ENCODE measurements at regions not wholly inside any gene's neighbourhood (a gene's known extent, or its start where the extent isn't known, plus 50 kb on each side); places are given as distances from the start of the nearest gene placed in this dataset.

DNA sequence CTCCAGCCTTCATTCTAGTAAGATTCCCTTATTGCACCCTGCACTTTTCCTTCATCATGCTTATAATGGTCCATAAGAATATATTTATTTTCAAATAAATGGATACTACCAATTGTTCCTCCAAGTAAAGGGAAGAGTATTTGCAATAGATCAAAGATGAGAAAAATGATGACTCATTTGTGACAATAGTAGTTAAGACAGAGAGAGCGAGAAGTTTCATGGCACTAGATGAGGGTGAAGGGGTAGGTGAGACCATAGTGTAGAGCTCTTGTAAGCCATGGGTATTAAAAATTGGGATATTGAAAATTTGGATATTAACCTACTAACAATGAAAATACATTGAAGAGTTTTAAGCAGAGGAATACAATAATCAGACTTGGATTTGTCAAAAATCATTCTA, 404.6 kb downstream of the EFNA5 start:
- Histone ChIP-seq H3K36me3 (ENCODE audit: control insufficient read depth in 2 of 2, insufficient read depth in 2 of 2, low read length in 2 of 2) (no peaks in the 10 kb centered on the region), H3K27ac (ENCODE audit: low read length) (no peak overlapping the region), H3K4me3 (ENCODE audit: low read length in 2 of 2) (no peak overlapping the region), H3K4me1 (ENCODE audit: control insufficient read depth, insufficient read depth, low read length) (no peaks in the 10 kb centered on the region), H3K27me3 (ENCODE audit: control insufficient read depth in 1 of 2, insufficient read depth in 2 of 2, low read length in 2 of 2) (no peaks in the 10 kb centered on the region), H3K9me3 (ENCODE audit: control insufficient read depth in 2 of 2, low read length in 2 of 2) (no peaks in the 10 kb centered on the region), H3K9ac (ENCODE audit: low read length in 2 of 2) (no peak overlapping the region)

DNA sequence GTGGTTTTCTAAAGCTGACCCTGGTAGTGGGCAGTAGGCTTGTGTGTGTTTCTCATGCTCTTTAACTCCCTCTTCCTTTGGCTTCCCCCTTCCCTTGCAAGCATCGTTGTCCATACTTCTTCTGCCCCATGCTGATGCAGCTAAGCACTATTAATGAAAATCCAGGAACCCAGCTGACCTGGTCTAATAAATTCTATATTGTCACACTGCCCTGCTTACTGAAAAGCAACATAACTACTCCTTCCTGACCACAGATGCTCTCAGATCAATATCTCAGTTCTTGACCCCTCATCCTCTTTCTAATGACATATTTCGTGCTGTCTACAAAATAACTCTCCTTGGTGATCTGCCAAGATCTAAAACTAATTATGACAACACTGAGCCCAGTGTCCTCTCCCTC, 405.5 kb downstream of the EFNA5 start:
- no peak overlapping the region for H3K4me3 ChIP-seq (ENCODE audit: low read length in 2 of 2)
- H3K27me3 ChIP-seq (ENCODE audit: control insufficient read depth in 1 of 2, insufficient read depth in 2 of 2, low read length in 2 of 2) = no peaks in the 10 kb centered on the region
- no peaks in the 10 kb centered on the region for H3K4me1 ChIP-seq (ENCODE audit: control insufficient read depth, insufficient read depth, low read length)
- no peaks in the 10 kb centered on the region for H3K36me3 ChIP-seq (ENCODE audit: control insufficient read depth in 2 of 2, insufficient read depth in 2 of 2, low read length in 2 of 2)
- H3K9ac ChIP-seq (ENCODE audit: low read length in 2 of 2) = no peak overlapping the region
- no peaks in the 10 kb centered on the region for H3K9me3 ChIP-seq (ENCODE audit: control insufficient read depth in 2 of 2, low read length in 2 of 2)
- no peak overlapping the region for H3K27ac ChIP-seq (ENCODE audit: low read length)

DNA sequence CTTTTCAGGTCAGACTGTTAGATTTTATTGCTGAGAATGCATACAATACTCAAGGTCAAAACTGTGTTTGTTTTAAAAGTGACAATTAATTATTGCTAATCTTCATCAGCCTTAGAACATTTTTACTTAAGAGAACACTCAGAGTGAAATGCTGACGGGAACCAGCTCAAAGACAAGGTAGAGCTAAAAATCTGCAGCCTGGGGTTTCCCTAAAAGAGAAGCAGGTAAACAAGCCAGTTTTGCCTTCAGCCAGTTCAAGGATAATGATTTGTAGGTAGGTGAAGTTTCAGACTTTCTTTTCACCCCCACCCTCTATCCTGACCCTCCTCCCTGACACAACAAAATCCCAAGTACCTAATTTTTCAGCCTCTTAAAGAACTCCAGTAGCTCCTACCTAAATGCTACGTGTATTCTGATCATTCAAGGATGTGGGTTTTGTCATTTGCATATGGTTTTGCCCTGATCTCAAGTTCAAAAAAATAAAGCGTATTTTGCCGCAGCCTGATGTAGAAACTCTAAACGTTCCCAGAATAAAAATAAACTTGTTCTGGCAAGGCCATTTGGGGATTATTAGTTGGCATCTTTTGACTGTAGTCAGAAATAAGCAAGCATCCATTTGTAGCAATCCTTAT, 407.2 kb downstream of the EFNA5 start:
- Histone ChIP-seq H3K27ac (ENCODE audit: low read length) (no peak overlapping the region), H3K9ac (ENCODE audit: low read length in 2 of 2) (no peak overlapping the region), H3K4me1 (ENCODE audit: control insufficient read depth, insufficient read depth, low read length) (no peaks in the 10 kb centered on the region), H3K27me3 (ENCODE audit: control insufficient read depth in 1 of 2, insufficient read depth in 2 of 2, low read length in 2 of 2) (no peaks in the 10 kb centered on the region), H3K9me3 (ENCODE audit: control insufficient read depth in 2 of 2, low read length in 2 of 2) (no peaks in the 10 kb centered on the region), H3K36me3 (ENCODE audit: control insufficient read depth in 2 of 2, insufficient read depth in 2 of 2, low read length in 2 of 2) (no peaks in the 10 kb centered on the region), H3K4me3 (ENCODE audit: low read length in 2 of 2) (no peak overlapping the region)

DNA sequence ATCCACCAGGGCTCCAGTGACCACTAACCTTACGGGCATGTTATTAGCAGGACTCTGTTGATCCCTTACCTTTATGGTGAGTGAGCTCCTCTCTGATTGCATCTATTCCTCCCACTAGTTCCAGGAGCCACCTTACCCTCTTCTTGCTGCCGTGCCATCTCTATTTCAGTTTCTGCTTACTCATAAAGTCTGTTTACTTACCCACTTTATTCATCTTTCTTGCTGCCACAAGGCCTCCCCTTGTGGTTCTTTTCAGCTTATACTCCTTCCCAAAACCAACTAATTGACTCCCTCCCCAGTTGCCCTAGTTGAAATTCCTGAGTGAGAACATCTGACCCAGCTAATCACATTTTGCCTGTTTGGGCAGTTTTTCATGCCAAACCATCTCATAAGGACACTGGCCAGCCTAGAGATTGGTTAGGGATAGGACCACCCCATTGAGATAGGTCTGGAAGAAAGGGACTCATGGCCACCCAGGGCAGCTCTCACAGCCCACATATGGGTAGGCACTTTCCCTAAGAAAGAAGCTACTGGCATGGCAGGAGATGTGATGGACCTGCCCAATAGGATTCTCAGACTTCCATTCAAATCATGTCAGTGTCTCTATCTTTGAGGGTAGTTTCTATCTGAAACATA, 412.7 kb downstream of the EFNA5 start:
- H3K4me1 ChIP-seq (ENCODE audit: control insufficient read depth, insufficient read depth, low read length) = no peaks in the 10 kb centered on the region
- no peaks in the 10 kb centered on the region for H3K9me3 ChIP-seq (ENCODE audit: control insufficient read depth in 2 of 2, low read length in 2 of 2)
- no peak overlapping the region for H3K9ac ChIP-seq (ENCODE audit: low read length in 2 of 2)
- H3K27ac ChIP-seq (ENCODE audit: low read length) = no peak overlapping the region
- H3K4me3 ChIP-seq (ENCODE audit: low read length in 2 of 2) = no peak overlapping the region
- H3K27me3 ChIP-seq (ENCODE audit: control insufficient read depth in 1 of 2, insufficient read depth in 2 of 2, low read length in 2 of 2) = no peaks in the 10 kb centered on the region
- H3K36me3 ChIP-seq (ENCODE audit: control insufficient read depth in 2 of 2, insufficient read depth in 2 of 2, low read length in 2 of 2) = no peaks in the 10 kb centered on the region

DNA sequence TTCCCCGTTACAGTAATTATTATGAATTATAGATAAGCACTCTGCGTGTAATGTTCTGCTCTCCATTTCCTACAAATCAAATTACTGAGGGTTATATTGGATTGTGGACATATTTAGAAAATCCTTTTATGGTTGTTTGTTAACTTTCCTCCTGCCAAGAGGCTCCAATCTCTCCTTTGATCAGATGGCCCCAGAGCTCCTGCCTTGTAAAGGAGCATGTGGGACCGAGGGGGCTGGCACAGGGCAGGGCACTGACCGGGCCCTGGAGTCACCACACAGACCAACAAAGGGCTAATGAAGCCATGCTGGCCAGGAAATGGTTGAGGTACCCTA, 415.9 kb downstream of the EFNA5 start:
- Histone ChIP-seq H3K4me1 (ENCODE audit: control insufficient read depth, insufficient read depth, low read length) (no peaks in the 10 kb centered on the region), H3K4me3 (ENCODE audit: low read length in 2 of 2) (no peak overlapping the region), H3K36me3 (ENCODE audit: control insufficient read depth in 2 of 2, insufficient read depth in 2 of 2, low read length in 2 of 2) (no peaks in the 10 kb centered on the region), H3K27me3 (ENCODE audit: control insufficient read depth in 1 of 2, insufficient read depth in 2 of 2, low read length in 2 of 2) (no peaks in the 10 kb centered on the region), H3K27ac (ENCODE audit: low read length) (no peak overlapping the region), H3K9me3 (ENCODE audit: control insufficient read depth in 2 of 2, low read length in 2 of 2) (no peaks in the 10 kb centered on the region), H3K9ac (ENCODE audit: low read length in 2 of 2) (no peak overlapping the region)

DNA sequence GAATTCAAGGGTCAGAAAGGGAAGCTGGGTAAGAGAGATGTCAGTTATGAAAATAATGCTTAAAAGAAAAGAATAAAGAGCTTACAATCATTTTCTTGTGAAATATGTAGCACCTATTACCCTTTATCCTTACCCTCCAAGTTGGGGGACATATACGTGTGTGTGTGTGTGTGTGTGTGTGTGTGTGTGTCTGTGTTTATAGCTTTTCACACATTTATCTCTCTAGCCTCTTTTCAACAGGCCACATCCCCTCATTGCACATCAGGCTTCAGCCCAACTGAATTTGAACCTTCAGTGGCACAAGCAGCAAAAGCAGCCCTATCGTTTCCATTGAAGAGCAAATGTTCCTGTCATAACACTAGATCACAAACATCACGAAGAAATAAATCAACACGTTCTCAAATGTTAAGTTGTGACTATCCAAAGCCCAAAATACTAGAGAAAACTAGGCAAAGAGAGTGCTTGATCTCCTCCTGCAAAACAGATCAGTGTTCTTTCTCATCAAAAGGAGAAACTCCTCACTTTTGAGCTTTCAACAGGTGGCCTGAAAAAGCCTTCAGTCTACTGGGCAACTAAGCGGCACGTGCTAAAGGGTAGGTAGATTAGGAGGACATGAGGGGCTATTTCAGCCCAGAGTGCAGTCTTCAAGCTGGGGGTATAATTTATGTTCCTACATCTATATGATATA, 416.4 kb downstream of the EFNA5 start:
- no peak overlapping the region for H3K4me3 ChIP-seq (ENCODE audit: low read length in 2 of 2)

DNA sequence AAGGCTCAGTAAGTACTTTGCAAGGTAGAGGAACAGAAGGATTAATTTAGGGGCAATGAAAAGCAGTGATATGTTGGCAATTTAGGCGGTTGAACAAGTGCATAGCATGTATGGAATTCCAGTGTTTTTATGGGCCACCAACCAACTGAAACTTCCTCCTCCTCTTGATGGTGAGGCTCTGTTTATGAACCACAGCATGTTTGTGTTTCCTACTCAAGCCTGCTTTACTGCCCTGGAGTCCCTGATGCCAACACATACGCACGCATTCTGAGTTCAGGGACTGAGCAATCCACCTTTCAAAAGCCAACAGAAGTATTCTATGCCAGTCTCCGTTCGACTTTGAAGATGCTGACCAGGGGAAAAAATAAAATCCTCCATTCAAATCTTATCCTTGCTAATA, 417.5 kb downstream of the EFNA5 start:
- H3K27me3 ChIP-seq (ENCODE audit: control insufficient read depth in 1 of 2, insufficient read depth in 2 of 2, low read length in 2 of 2) = no peaks in the 10 kb centered on the region
- no peak overlapping the region for H3K9ac ChIP-seq (ENCODE audit: low read length in 2 of 2)
- H3K27ac ChIP-seq (ENCODE audit: low read length) = peak overlapping the region; percentile 58
- H3K36me3 ChIP-seq (ENCODE audit: control insufficient read depth in 2 of 2, insufficient read depth in 2 of 2, low read length in 2 of 2) = no peaks in the 10 kb centered on the region
- no peaks in the 10 kb centered on the region for H3K4me1 ChIP-seq (ENCODE audit: control insufficient read depth, insufficient read depth, low read length)
- no peak overlapping the region for H3K4me3 ChIP-seq (ENCODE audit: low read length in 2 of 2)
- no peaks in the 10 kb centered on the region for H3K9me3 ChIP-seq (ENCODE audit: control insufficient read depth in 2 of 2, low read length in 2 of 2)

More for the DNA sequence above, 416.4 kb downstream of the EFNA5 start:
- H3K9ac ChIP-seq (ENCODE audit: low read length in 2 of 2) = no peak overlapping the region
- H3K4me1 ChIP-seq (ENCODE audit: control insufficient read depth, insufficient read depth, low read length) = no peaks in the 10 kb centered on the region
- peak overlapping the region; percentile 3 for H3K27ac ChIP-seq (ENCODE audit: low read length)
- H3K36me3 ChIP-seq (ENCODE audit: control insufficient read depth in 2 of 2, insufficient read depth in 2 of 2, low read length in 2 of 2) = no peaks in the 10 kb centered on the region
- no peaks in the 10 kb centered on the region for H3K9me3 ChIP-seq (ENCODE audit: control insufficient read depth in 2 of 2, low read length in 2 of 2)
- H3K27me3 ChIP-seq (ENCODE audit: control insufficient read depth in 1 of 2, insufficient read depth in 2 of 2, low read length in 2 of 2) = no peaks in the 10 kb centered on the region

DNA sequence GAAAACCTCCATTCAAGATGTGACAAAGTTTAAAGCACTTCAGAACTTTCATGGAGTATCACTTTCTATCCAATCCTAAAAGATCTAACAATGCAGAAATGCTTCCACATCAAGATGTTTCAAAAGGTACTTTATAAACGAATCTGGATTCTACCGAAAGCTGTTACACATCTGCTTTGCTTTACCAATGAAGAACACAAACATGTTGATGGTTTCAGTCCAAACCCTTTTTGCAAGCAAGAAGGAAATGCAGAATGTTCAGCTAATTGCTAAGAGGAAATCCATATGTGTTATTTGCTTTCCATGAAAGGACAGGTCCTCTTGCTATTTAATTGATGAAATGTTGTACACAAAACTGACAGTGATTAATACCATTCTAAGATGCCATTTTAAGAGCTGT, 419.6 kb downstream of the EFNA5 start:
- Histone ChIP-seq H3K4me3 (ENCODE audit: low read length in 2 of 2) (no peak overlapping the region), H3K27me3 (ENCODE audit: control insufficient read depth in 1 of 2, insufficient read depth in 2 of 2, low read length in 2 of 2) (no peaks in the 10 kb centered on the region), H3K4me1 (ENCODE audit: control insufficient read depth, insufficient read depth, low read length) (no peaks in the 10 kb centered on the region), H3K9ac (ENCODE audit: low read length in 2 of 2) (no peak overlapping the region), H3K27ac (ENCODE audit: low read length) (no peak overlapping the region), H3K9me3 (ENCODE audit: control insufficient read depth in 2 of 2, low read length in 2 of 2) (no peaks in the 10 kb centered on the region), H3K36me3 (ENCODE audit: control insufficient read depth in 2 of 2, insufficient read depth in 2 of 2, low read length in 2 of 2) (no peaks in the 10 kb centered on the region)

DNA sequence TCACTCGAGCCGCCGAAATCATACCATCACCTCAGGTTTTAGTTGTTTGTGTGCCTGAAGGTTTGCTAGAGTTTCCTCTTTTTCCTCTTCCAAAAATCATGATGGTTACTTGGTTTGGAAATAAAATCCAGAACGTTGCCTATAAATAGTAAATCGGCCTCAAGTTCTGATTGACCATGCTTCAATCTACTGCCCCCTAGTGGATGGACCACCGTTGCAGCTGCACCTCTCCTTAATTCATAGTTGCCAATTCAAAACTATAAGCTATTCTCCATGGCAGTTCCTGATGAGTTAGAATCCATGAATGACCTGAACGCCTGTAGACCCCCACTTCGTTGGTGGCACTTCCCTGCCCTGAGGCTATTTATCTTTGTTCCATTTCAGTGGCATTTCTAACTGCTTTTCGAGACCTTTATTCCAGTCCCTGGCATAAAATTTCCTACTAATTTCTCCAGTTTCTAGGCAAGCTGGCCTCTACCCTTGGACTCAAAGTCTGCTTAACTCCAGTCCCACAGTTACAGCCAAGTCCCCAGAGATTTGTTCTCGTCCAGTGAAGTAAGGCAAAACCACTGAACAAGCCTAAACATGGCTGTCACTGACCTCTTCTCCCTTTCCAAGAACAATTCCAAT, 422.6 kb downstream of the EFNA5 start:
- H3K27me3 ChIP-seq (ENCODE audit: control insufficient read depth in 1 of 2, insufficient read depth in 2 of 2, low read length in 2 of 2) = no peaks in the 10 kb centered on the region
- H3K27ac ChIP-seq (ENCODE audit: low read length) = no peak overlapping the region
- H3K4me1 ChIP-seq (ENCODE audit: control insufficient read depth, insufficient read depth, low read length) = no peaks in the 10 kb centered on the region
- no peak overlapping the region for H3K9ac ChIP-seq (ENCODE audit: low read length in 2 of 2)
- H3K9me3 ChIP-seq (ENCODE audit: control insufficient read depth in 2 of 2, low read length in 2 of 2) = no peaks in the 10 kb centered on the region
- H3K4me3 ChIP-seq (ENCODE audit: low read length in 2 of 2) = no peak overlapping the region
- H3K36me3 ChIP-seq (ENCODE audit: control insufficient read depth in 2 of 2, insufficient read depth in 2 of 2, low read length in 2 of 2) = no peaks in the 10 kb centered on the region

DNA sequence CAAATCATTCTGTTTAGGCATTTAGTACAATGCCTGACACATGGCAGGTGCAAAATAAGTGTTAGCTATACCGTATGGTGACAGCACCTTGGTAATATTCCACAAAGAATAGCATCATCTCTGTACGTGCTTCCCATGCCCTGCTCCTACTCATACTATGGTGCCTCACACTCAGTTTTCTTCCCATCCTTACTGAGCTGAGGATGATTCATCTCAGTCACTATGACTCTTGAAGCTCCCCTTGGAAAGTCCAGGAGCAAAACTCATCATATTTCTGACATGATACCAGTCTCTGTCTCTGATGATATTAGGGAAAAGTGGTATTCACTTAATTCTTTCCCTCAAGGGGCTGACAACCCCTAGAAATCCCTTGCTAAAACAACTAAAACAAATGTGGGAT, 423.3 kb downstream of the EFNA5 start:
- no peak overlapping the region for H3K9ac ChIP-seq (ENCODE audit: low read length in 2 of 2)
- H3K4me3 ChIP-seq (ENCODE audit: low read length in 2 of 2) = no peak overlapping the region
- H3K9me3 ChIP-seq (ENCODE audit: control insufficient read depth in 2 of 2, low read length in 2 of 2) = no peaks in the 10 kb centered on the region
- no peaks in the 10 kb centered on the region for H3K36me3 ChIP-seq (ENCODE audit: control insufficient read depth in 2 of 2, insufficient read depth in 2 of 2, low read length in 2 of 2)
- H3K27ac ChIP-seq (ENCODE audit: low read length) = no peak overlapping the region
- H3K4me1 ChIP-seq (ENCODE audit: control insufficient read depth, insufficient read depth, low read length) = no peaks in the 10 kb centered on the region
- H3K27me3 ChIP-seq (ENCODE audit: control insufficient read depth in 1 of 2, insufficient read depth in 2 of 2, low read length in 2 of 2) = no peaks in the 10 kb centered on the region

DNA sequence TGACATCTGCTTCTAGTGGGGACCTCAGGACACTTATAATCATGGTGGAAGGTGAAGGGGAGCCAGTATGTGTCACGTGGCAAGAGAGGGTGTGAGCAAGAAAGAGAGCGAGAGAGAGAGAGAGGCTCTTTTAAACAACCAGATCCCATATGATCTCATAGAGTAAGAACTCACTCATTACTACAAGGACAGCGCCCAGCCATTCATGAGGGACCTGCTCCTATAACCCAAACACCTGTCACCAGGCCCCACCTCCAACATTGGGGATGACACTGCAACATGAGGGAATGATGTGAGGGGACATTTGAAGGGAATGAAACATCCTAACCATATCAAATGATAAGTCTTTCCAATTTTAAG, 427.5 kb downstream of the EFNA5 start:
- Histone ChIP-seq H3K4me1 (ENCODE audit: control insufficient read depth, insufficient read depth, low read length) (no peaks in the 10 kb centered on the region), H3K27me3 (ENCODE audit: control insufficient read depth in 1 of 2, insufficient read depth in 2 of 2, low read length in 2 of 2) (no peaks in the 10 kb centered on the region), H3K27ac (ENCODE audit: low read length) (no peak overlapping the region), H3K9me3 (ENCODE audit: control insufficient read depth in 2 of 2, low read length in 2 of 2) (no peaks in the 10 kb centered on the region), H3K36me3 (ENCODE audit: control insufficient read depth in 2 of 2, insufficient read depth in 2 of 2, low read length in 2 of 2) (no peaks in the 10 kb centered on the region), H3K4me3 (ENCODE audit: low read length in 2 of 2) (no peak overlapping the region), H3K9ac (ENCODE audit: low read length in 2 of 2) (no peak overlapping the region)
